Osteocyte (in vitro differentiated cells): ENCODE measurements at regions not wholly inside any gene's neighbourhood (a gene's known extent, or its start where the extent isn't known, plus 50 kb on each side); places are given as distances from the start of the nearest gene placed in this dataset.
"Not testable (repeated sequence)": the region's sequence is repeated elsewhere in the genome, so short reads cannot be mapped to it uniquely, and the experiment has no call there.

Experiments
- DNase-seq: peaks from one replicate; pipeline ENCODE4 v3.0.0; 2021; ENCODE audit warnings: mixed read lengths; ENCODE audit not compliant: unreplicated experiment; ENCODE audit errors: extremely low spot score
- H3K27ac Mint-ChIP-seq: one replicate; pipeline ENCODE4 v1.8.0; 2021; ENCODE audit warnings: mild to moderate bottlenecking, mixed read lengths; ENCODE audit not compliant: unreplicated experiment
- H3K27me3 Mint-ChIP-seq: one replicate; pipeline ENCODE4 v1.8.0; 2021; ENCODE audit warnings: mixed read lengths; ENCODE audit not compliant: unreplicated experiment
- H3K36me3 Mint-ChIP-seq: one replicate; pipeline ENCODE4 v1.8.0; 2021; ENCODE audit warnings: mixed read lengths; ENCODE audit not compliant: unreplicated experiment
- H3K4me1 Mint-ChIP-seq: one replicate; pipeline ENCODE4 v1.8.0; 2021; ENCODE audit warnings: mixed read lengths; ENCODE audit not compliant: unreplicated experiment
- H3K4me3 Mint-ChIP-seq: one replicate; pipeline ENCODE4 v1.8.0; 2021; ENCODE audit warnings: mild to moderate bottlenecking, moderate library complexity, mixed read lengths; ENCODE audit not compliant: unreplicated experiment
- H3K9me3 Mint-ChIP-seq: one replicate; pipeline ENCODE4 v1.8.0; 2021; ENCODE audit warnings: mixed read lengths; ENCODE audit not compliant: unreplicated experiment
- CTCF ChIP-seq: fragments of 200-600 bp; sonication (generic); IDR thresholded peaks from 2 replicates; pipeline ENCODE4 v1.5.0; 2021; ENCODE audit warnings: antibody characterized with exemption, mild to moderate bottlenecking, moderate library complexity

GRCh38 chr4:72843466-72843865, 226.1 kb downstream of the COX18 start:
- H3K9me3 Mint-ChIP-seq, result peaks cover 4% of the 10 kb centered on the region
- no peak for DNase-seq
- no peak overlapping the region for H3K27ac Mint-ChIP-seq
- peaks cover 6% of the 10 kb centered on the region for H3K4me1 Mint-ChIP-seq
- no peaks in the 10 kb centered on the region for H3K36me3 Mint-ChIP-seq
- H3K27me3 Mint-ChIP-seq, result peaks cover 5% of the 10 kb centered on the region
- no peak overlapping the region for H3K4me3 Mint-ChIP-seq
- no peak for TF ChIP-seq CTCF

- Mint-ChIP-seq H3K4me1 (peaks cover 6% of the 10 kb centered on the region), H3K9me3 (no peaks in the 10 kb centered on the region), H3K4me3 (no peak overlapping the region), H3K27ac (no peak overlapping the region), H3K36me3 (no peaks in the 10 kb centered on the region), H3K27me3 (peaks cover 5% of the 10 kb centered on the region)
- TF ChIP-seq CTCF, result no peak
- no peak for DNase-seq
Measured at GRCh38 chr4:72842323-72842722, 227.2 kb downstream of the COX18 start.

- not testable (repeated sequence) for H3K4me3 Mint-ChIP-seq, H3K27me3 Mint-ChIP-seq, H3K27ac Mint-ChIP-seq, DNase-seq, H3K4me1 Mint-ChIP-seq, H3K9me3 Mint-ChIP-seq, H3K36me3 Mint-ChIP-seq
Measured at GRCh38 chr4:72840166-72840565, 229.3 kb downstream of the COX18 start.

GRCh38 chr4:72828864-72829263, 240.7 kb downstream of the COX18 start:
- H3K36me3 Mint-ChIP-seq, result no peaks in the 10 kb centered on the region

GRCh38 chr4:72827968-72828367, 241.5 kb downstream of the COX18 start:
- H3K27ac Mint-ChIP-seq, result no peak overlapping the region
- H3K36me3 Mint-ChIP-seq, result no peaks in the 10 kb centered on the region
- peaks cover 26% of the 10 kb centered on the region for H3K27me3 Mint-ChIP-seq
- no peak for DNase-seq
- peaks cover 9% of the 10 kb centered on the region for H3K9me3 Mint-ChIP-seq
- no peaks in the 10 kb centered on the region for H3K4me1 Mint-ChIP-seq
- no peak overlapping the region for H3K4me3 Mint-ChIP-seq
- TF ChIP-seq CTCF, result no peak

More at GRCh38 chr4:72828864-72829263, 240.7 kb downstream of the COX18 start:
- Mint-ChIP-seq H3K4me3 (no peak overlapping the region), H3K27ac (no peak overlapping the region), H3K9me3 (peaks cover 10% of the 10 kb centered on the region), H3K4me1 (no peaks in the 10 kb centered on the region), H3K27me3 (peaks cover 23% of the 10 kb centered on the region)
- no peak for DNase-seq
- TF ChIP-seq CTCF, result no peak

- peaks cover 2% of the 10 kb centered on the region for H3K4me1 Mint-ChIP-seq
- H3K36me3 Mint-ChIP-seq, result no peaks in the 10 kb centered on the region
- peaks cover 22% of the 10 kb centered on the region for H3K27me3 Mint-ChIP-seq
- TF ChIP-seq CTCF, result no peak
- no peaks in the 10 kb centered on the region for H3K9me3 Mint-ChIP-seq
- DNase-seq, result no peak
- H3K4me3 Mint-ChIP-seq, result no peak overlapping the region
- no peak overlapping the region for H3K27ac Mint-ChIP-seq
Measured at GRCh38 chr4:72820107-72820506, 249.4 kb downstream of the COX18 start.
